PC-9 (cell line): ENCODE measurements at regions not wholly inside any gene's neighbourhood (a gene's known extent, or its start where the extent isn't known, plus 50 kb on each side); places are given as distances from the start of the nearest gene placed in this dataset.

Experiments
- BruUV-seq: library from RNA; stranded (reverse); fragments of 400-500 nt; replicated peaks from 2 replicates; lab custom pipeline; 2021; lab: Mats Ljungman, UMichigan
- CTCF ChIA-PET: fragments of 300-600 bp; sonication (Branson Sonifier 250); formaldehyde crosslinking; loops from one replicate; lab custom pipeline; 2022; ENCODE audit warnings: antibody characterized with exemption; lab: Charles Lee
- POLR2A ChIA-PET: fragments of 300-600 bp; sonication (Branson Sonifier 250); formaldehyde crosslinking; loops from one replicate; lab custom pipeline; 2022; ENCODE audit warnings: antibody characterized with exemption; ENCODE audit not compliant: unreplicated experiment; lab: Charles Lee
- DNase-seq, 2 experiments: peaks; one replicate each; pipeline versions ENCODE4 v3.0.0 to v3.0.0-alpha.2; 2015 to 2022; ENCODE audit warnings: mixed read lengths in 1 of 2
- H2AFZ ChIP-seq: fragments of 200-600 bp; sonication (generic); 2 replicates; pipeline ENCODE4 v1.8.1; 2017; ENCODE audit warnings: antibody characterized with exemption
- H3F3A ChIP-seq: fragments of 200-600 bp; sonication (generic); 2 replicates; pipeline ENCODE4 v1.8.1; 2017; ENCODE audit warnings: antibody characterized with exemption, mild to moderate bottlenecking, low read depth; ENCODE audit not compliant: insufficient read depth
- H3K27ac ChIP-seq: fragments of 200-600 bp; sonication (generic); 2 replicates; pipeline ENCODE4 v1.6.1; 2016; ENCODE audit warnings: mixed run types
- H3K27me3 ChIP-seq: fragments of 200-600 bp; sonication (generic); 2 replicates; pipeline ENCODE4 v1.6.1; 2016; ENCODE audit warnings: low read depth, mixed run types; ENCODE audit not compliant: insufficient read depth
- H3K36me3 ChIP-seq: fragments of 200-600 bp; sonication (generic); 2 replicates; pipeline ENCODE4 v1.6.1; 2016; ENCODE audit warnings: low read depth, mixed run types
- H3K4me1 ChIP-seq: fragments of 200-600 bp; sonication (generic); replicated peaks from 2 replicates; pipeline ENCODE4 v1.6.1; 2016; ENCODE audit warnings: mixed run types; ENCODE audit not compliant: insufficient read depth
- H3K4me2 ChIP-seq: fragments of 200-600 bp; sonication (generic); 2 replicates; pipeline ENCODE4 v1.6.1; 2017; ENCODE audit warnings: mixed run types
- H3K4me3 ChIP-seq: fragments of 200-600 bp; sonication (generic); 2 replicates; pipeline ENCODE4 v1.6.1; 2016; ENCODE audit warnings: mixed run types
- H3K79me2 ChIP-seq: fragments of 200-600 bp; sonication (generic); 2 replicates; pipeline ENCODE4 v1.6.1; 2017; ENCODE audit warnings: low read depth, mixed run types
- H3K9me2 ChIP-seq: fragments of 200-600 bp; sonication (generic); 2 replicates; pipeline ENCODE4 v1.8.1; 2017; ENCODE audit warnings: mild to moderate bottlenecking; ENCODE audit not compliant: insufficient read depth
- H3K9me3 ChIP-seq: fragments of 200-600 bp; sonication (generic); 2 replicates; pipeline ENCODE4 v1.8.1; 2016; ENCODE audit warnings: low read depth; ENCODE audit not compliant: insufficient read depth
- H4K20me1 ChIP-seq: fragments of 200-600 bp; sonication (generic); 2 replicates; pipeline ENCODE4 v1.8.1; 2017; ENCODE audit not compliant: insufficient read depth
- CTCF ChIP-seq: fragments of 200-600 bp; sonication (generic); conservative IDR thresholded peaks from 2 replicates; pipeline ENCODE4 v1.6.1; 2017; ENCODE audit warnings: mixed run types, antibody characterized with exemption, mild to moderate bottlenecking, moderate library complexity
- EZH2 ChIP-seq: fragments of 200-600 bp; sonication (generic); IDR thresholded peaks from 2 replicates; pipeline ENCODE4 v1.8.0; 2017; ENCODE audit warnings: antibody characterized with exemption, low read depth
- intact Hi-C: fragments of 100-400 bp; cut with micrococcal nuclease; formaldehyde crosslinking; loops from one replicate; pipeline ENCODE4 v1.10.0; 2022; ENCODE audit not compliant: unreplicated experiment

DNA sequence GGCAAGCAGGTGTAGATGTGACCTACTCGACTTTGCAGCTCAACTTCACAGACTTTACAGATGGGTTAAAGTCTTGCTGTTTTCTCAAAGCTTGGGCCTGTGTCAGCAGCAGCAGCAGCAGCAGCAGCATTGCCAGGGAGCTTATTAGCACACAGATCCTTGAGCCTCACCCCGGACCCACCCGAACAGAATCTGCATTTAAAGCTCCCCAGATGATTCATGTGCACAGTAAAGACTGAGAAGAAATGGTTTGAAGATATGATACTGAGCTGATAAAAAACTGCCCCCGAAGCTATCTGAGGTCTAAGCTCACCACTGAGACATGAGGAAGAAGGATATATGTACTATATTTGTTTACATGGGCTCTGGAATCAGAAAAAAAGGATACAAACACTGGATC, 231.7 kb downstream of the ARPP21 start:
- Histone ChIP-seq H3K36me3 (no peaks in the 10 kb centered on the region), H3F3A (no peaks in the 10 kb centered on the region), H3K79me2 (no peaks in the 10 kb centered on the region), H3K27me3 (no peaks in the 10 kb centered on the region), H3K4me1 (no peaks in the 10 kb centered on the region), H3K4me2 (no peak overlapping the region), H3K9me3 (no peaks in the 10 kb centered on the region; the same call in 1 of the 2 replicates), H3K27ac (no peak overlapping the region), H3K4me3 (no peak overlapping the region), H4K20me1 (no peaks in the 10 kb centered on the region), H2AFZ (no peak overlapping the region), H3K9me2 (no peaks in the 10 kb centered on the region)
- ChIA-PET CTCF (no interaction called here), POLR2A (no interaction called here)
- intact Hi-C loops = no loop called here
- TF ChIP-seq CTCF = no peak
- TF ChIP-seq EZH2 = no peak
- no TSS peak for BruUV-seq
- no peak for DNase-seq

- POLR2A ChIA-PET = no interaction called here
- no peak for TF ChIP-seq EZH2
- no peak for TF ChIP-seq CTCF
- Histone ChIP-seq H3K4me2 (no peak overlapping the region), H3F3A (no peaks in the 10 kb centered on the region), H3K9me3 (no peaks in the 10 kb centered on the region), H3K79me2 (no peaks in the 10 kb centered on the region), H3K27ac (no peak overlapping the region), H3K4me1 (no peaks in the 10 kb centered on the region), H4K20me1 (no peaks in the 10 kb centered on the region), H3K27me3 (no peaks in the 10 kb centered on the region; the same call in 1 of the 2 replicates), H2AFZ (no peak overlapping the region), H3K36me3 (no peaks in the 10 kb centered on the region), H3K4me3 (no peak overlapping the region), H3K9me2 (no peaks in the 10 kb centered on the region)
- intact Hi-C loops = no loop called here
- BruUV-seq = no TSS peak
- DNase-seq = no peak
- CTCF ChIA-PET = no interaction called here
Measured at GRCh38 chr3:35883929-35884328, 244.6 kb downstream of the ARPP21 start.

- H3K4me3 ChIP-seq = no peak overlapping the region
- ChIA-PET CTCF (no interaction called here), POLR2A (no interaction called here)
- H4K20me1 ChIP-seq = no peaks in the 10 kb centered on the region
- no TSS peak for BruUV-seq
- H3K27me3 ChIP-seq = peaks cover 9% of the 10 kb centered on the region; the same call in 1 of the 2 replicates
- no peaks in the 10 kb centered on the region for H3K36me3 ChIP-seq
- no peak overlapping the region for H2AFZ ChIP-seq
- H3K79me2 ChIP-seq = no peaks in the 10 kb centered on the region
- H3F3A ChIP-seq = no peaks in the 10 kb centered on the region
- H3K9me2 ChIP-seq = no peaks in the 10 kb centered on the region
- H3K4me1 ChIP-seq = no peaks in the 10 kb centered on the region
- no peak overlapping the region for H3K4me2 ChIP-seq
- no peaks in the 10 kb centered on the region for H3K9me3 ChIP-seq
- no peak for TF ChIP-seq CTCF
- no peak for TF ChIP-seq EZH2
- no peak overlapping the region for H3K27ac ChIP-seq
- intact Hi-C loops = no loop called here
- no peak for DNase-seq
Measured at GRCh38 chr3:35894735-35895134, 255.4 kb downstream of the ARPP21 start.
